PFSK-1 (cell line): ENCODE measurements at regions not wholly inside any gene's neighbourhood (a gene's known extent, or its start where the extent isn't known, plus 50 kb on each side); places are given as distances from the start of the nearest gene placed in this dataset.

Experiments used
- FOXP2 ChIP-seq: optimal IDR thresholded peaks from 2 replicates; pipeline ENCODE3; 2011; ENCODE audit warnings: borderline replicate concordance, control low read depth, inconsistent platforms; ENCODE audit not compliant: insufficient read depth; ENCODE audit errors: extremely low read length, extremely low read depth
- POLR2AphosphoS5 ChIP-seq: IDR thresholded peaks from 2 replicates; pipeline ENCODE4 v1.6.1; 2012; ENCODE audit warnings: low read depth, mild to moderate bottlenecking, control low read depth, low read length, moderate library complexity
- SIN3A ChIP-seq: IDR thresholded peaks from 2 replicates; pipeline ENCODE4 v1.6.1; 2012; ENCODE audit warnings: mild to moderate bottlenecking, low read length, moderate library complexity, borderline replicate concordance; ENCODE audit not compliant: insufficient read depth
- TAF1 ChIP-seq: IDR thresholded peaks from 2 replicates; pipeline ENCODE4 v1.6.1; 2012; ENCODE audit warnings: low read length, control low read depth, borderline replicate concordance; ENCODE audit not compliant: insufficient read depth
- TF ChIP-seq, protein P1 (sequence below), 2 experiments: IDR thresholded peaks; 2 replicates each; pipeline versions ENCODE4 v1.6.1 to v1.8.0; 2011 to 2012; ENCODE audit warnings: low read depth in 2 of 2, low read length in 2 of 2, control low read depth in 1 of 2, inconsistent platforms in 1 of 2, mild to moderate bottlenecking in 1 of 2, moderate library complexity in 1 of 2; ENCODE audit not compliant: insufficient read depth in 1 of 2

DNA sequence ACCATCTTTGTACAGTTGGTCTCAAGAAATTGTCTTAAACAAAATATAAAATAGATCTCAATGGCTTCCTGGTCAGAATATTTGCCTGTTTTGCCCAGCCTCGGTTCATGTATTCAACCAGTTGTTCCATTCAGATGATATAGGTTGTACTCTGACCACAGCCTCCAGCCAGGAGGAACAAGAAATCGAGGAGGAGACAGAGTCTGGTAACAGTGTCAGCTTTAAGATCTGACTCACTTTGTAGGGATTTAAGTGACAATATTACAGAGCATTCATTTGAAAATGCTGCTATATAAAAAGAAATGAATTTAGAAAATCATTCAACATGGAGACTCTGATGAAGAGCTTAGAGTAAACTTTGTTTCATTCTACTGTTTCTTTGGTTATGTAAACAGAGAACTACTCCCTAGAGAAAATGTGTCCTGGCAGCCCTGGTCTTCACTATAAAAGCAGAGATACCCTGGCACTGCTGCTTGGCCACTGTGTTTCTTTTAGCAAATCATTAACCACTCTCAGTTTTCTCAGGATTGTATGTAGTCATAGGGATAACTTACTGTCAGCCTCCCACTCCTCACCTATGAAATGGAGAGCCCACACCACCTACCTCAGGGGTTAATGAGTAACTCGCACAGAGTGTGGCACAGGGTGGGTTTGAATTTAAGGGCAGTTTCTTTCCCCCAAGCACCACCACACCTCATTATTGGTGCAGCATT is 53.5 kb downstream of the PAGE2 start:
- TF ChIP-seq, protein P1, sequence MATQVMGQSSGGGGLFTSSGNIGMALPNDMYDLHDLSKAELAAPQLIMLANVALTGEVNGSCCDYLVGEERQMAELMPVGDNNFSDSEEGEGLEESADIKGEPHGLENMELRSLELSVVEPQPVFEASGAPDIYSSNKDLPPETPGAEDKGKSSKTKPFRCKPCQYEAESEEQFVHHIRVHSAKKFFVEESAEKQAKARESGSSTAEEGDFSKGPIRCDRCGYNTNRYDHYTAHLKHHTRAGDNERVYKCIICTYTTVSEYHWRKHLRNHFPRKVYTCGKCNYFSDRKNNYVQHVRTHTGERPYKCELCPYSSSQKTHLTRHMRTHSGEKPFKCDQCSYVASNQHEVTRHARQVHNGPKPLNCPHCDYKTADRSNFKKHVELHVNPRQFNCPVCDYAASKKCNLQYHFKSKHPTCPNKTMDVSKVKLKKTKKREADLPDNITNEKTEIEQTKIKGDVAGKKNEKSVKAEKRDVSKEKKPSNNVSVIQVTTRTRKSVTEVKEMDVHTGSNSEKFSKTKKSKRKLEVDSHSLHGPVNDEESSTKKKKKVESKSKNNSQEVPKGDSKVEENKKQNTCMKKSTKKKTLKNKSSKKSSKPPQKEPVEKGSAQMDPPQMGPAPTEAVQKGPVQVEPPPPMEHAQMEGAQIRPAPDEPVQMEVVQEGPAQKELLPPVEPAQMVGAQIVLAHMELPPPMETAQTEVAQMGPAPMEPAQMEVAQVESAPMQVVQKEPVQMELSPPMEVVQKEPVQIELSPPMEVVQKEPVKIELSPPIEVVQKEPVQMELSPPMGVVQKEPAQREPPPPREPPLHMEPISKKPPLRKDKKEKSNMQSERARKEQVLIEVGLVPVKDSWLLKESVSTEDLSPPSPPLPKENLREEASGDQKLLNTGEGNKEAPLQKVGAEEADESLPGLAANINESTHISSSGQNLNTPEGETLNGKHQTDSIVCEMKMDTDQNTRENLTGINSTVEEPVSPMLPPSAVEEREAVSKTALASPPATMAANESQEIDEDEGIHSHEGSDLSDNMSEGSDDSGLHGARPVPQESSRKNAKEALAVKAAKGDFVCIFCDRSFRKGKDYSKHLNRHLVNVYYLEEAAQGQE (IDR thresholded peaks at IDR 0.05; ENCODE audit: insufficient read depth in 1 of 2, low read depth in 2 of 2, low read length in 2 of 2): no peak
- TF ChIP-seq POLR2AphosphoS5 (no peak), TAF1 (no peak), FOXP2 (no peak), SIN3A (no peak)

DNA sequence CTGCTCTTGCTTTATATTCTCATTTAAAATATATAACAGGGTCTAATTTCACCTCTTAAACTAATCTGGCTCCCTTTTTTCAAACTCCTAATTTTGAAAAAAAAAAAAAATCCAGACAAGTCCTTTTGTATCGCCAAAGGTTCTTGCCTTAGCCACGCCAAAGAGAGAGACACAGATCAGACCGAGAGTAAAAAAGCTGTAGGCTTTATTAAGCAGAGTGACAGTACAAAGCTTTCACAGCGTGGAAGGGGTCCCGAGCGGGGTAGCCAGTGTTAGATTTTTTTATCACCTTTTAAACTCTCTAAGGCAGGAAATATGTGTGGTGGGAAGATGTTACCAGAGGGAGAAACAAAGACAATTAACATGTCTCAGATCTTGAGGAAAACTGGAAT is 54.1 kb downstream of the PAGE2 start:
- TF ChIP-seq, protein P1 (IDR thresholded peaks at IDR 0.05; ENCODE audit: insufficient read depth in 1 of 2, low read depth in 2 of 2, low read length in 2 of 2): no peak
- TF ChIP-seq TAF1 (no peak), FOXP2 (no peak), POLR2AphosphoS5 (no peak), SIN3A (no peak)

DNA sequence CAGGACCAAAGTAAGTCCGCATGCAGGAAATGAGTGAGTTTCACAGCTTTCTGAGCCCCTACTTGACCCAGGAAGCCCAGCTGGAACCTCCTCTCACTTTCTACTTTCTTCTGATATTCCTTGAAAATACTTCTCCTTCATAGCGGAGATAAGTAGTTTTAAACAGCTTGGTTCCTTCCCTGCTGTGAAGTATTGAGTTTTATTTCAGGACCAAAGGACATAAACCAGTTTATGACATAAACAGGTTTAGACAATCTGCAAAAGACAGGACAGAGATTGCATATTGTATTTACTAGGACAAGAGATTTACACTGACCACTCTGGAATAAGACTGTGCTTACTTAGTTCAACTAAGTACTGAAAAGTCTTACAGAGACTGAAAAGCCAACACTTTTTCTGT is 54.8 kb downstream of the PAGE2 start:
- TF ChIP-seq, protein P1 (IDR thresholded peaks at IDR 0.05; ENCODE audit: insufficient read depth in 1 of 2, low read depth in 2 of 2, low read length in 2 of 2): no peak
- TF ChIP-seq FOXP2 (no peak), POLR2AphosphoS5 (no peak), SIN3A (no peak), TAF1 (no peak)

DNA sequence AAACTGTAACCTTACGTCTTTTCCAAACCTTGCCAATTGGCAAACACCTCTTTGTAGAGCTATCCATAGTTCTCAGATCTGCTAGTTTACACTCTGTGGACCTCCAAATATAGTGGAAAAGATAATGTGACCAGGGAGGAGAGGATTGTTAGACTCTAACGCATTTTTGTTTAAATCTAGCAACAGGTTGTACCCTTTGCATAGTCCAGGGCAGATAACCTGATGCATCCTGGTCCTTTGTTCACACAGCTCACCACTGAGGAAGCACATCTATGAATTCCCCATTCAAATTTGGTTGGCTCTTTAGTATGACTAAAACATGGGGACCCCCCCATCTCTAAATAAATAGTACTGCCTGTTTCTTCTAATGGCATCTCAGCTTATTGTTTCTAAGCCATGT is 55.9 kb downstream of the PAGE2 start:
- no peak for TF ChIP-seq TAF1
- no peak for TF ChIP-seq POLR2AphosphoS5
- TF ChIP-seq, protein P1 (IDR thresholded peaks at IDR 0.05; ENCODE audit: insufficient read depth in 1 of 2, low read depth in 2 of 2, low read length in 2 of 2): no peak
- no peak for TF ChIP-seq FOXP2
- TF ChIP-seq SIN3A: no peak
